ENCODE measurements at regions not wholly inside any gene's neighbourhood (a gene's known extent, or its start where the extent isn't known, plus 50 kb on each side); places are given as distances from the start of the nearest gene placed in this dataset.

DNA sequence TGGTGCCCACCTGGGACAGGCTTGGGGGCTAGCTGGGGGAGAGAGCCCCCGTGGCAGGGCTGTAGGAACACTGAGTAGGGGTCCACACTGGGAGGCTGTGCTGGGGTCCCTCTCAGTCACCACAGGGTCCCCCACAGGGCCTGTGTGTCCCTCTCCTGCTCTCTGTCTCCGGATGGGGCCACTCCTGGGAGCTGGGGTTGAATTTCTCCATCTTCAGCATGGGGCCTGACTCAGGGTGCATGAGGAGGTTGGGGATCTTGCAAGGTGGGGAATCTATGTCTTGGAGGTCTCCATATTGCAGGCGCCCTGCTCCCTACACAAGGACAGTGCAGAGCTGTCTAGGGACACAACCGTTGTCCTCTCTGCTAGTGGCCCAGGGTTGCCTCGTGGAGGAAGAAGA lies 78.7 kb upstream of the HDAC4 start:
- no peak for DNase-seq (ENCODE audit: low read depth)

DNA sequence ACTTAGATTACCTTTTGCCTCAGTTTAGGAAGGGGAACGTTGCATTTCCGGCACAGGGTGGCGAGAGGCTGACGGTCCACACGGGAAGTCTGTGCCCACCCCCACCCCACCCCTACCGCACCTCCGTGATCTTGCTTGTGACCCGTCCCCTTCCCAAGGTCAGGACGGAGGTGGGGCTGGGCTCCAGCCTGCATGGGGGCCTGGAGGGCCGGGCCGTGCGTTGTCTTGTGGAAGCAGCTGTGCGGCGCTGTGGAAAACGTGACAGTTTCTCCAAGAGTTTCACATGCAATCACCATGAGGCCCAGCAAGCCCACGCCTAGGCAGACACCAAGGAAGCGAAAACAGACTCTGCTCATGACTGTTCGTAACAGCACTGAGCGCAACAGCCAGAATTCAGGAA lies 76.8 kb upstream of the HDAC4 start:
- DNase-seq (ENCODE audit: low read depth) = no peak

DNA sequence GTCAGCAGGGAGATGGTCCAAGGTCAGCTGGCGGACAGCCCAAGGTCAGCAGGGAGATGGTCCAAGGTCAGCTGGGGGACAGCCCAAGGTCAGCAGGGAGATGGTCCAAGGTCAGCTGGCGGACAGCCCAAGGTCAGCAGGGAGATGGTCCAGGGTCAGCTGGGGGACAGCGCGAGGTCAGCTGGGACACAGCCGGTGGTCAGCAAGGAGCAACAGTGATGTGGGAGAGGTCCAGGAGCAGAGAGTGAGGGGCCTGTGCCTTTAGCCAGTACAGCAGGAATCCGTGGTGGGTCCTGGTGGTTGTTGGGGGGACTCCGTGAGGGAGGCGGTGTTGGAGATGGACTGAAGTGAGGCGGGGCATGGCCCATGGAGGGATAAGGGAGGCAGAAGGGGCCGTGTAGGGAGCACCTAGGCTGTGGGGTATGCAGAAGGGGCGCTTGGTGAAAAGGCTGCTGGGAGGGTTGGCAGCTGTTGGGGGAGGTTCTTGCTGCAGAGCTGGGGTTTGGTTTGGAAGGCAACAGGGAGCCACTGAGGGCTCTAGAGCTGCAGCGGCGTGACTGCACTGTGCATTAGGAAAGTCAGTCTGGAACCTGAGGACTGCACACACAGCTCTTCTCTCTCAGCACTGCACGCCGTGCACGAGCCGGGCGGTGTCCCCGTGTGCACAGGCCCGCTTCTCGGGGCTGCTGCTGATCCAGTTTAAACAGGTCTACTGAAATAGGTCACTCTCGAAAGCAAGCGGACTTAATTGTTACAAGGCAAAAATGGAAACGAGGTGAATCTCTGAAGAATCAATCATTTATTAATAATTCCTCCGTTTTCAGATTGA lies 76.2 kb upstream of the HDAC4 start:
- DNase-seq (ENCODE audit: low read depth) = no peak

DNA sequence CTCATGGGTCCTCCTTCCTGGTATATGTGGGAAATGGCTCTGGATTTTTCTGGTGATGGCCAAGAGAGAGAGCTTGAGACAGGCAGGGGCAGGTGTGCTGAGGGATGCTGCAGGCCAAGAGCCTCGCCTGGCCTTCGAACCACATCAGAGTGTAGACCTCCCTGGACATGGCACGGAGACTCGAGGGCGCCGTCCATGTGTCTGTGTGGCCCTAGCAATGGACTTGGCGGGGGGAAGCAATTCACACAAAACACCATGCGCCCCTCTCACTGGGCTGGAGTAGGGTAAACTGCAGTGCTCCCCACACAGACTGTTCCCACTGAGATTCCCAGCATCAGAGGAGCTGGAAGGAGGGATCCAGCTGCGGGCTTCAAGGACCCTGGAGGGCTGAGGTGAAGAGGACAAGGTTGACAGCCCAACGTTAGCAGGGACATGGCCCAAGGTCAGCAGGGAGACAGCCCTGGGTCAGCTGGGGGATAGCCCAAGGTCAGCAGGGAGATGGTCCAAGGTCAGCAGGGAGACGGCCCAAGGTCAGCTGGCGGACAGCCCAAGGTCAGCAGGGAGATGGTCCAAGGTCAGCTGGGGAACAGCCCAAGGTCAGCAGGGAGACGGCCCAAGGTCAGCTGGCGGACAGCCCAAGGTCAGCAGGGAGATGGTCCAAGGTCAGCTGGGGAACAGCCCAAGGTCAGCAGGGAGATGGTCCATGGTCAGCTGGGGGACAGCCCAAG lies 75.4 kb upstream of the HDAC4 start:
- DNase-seq (ENCODE audit: low read depth) = no peak

DNA sequence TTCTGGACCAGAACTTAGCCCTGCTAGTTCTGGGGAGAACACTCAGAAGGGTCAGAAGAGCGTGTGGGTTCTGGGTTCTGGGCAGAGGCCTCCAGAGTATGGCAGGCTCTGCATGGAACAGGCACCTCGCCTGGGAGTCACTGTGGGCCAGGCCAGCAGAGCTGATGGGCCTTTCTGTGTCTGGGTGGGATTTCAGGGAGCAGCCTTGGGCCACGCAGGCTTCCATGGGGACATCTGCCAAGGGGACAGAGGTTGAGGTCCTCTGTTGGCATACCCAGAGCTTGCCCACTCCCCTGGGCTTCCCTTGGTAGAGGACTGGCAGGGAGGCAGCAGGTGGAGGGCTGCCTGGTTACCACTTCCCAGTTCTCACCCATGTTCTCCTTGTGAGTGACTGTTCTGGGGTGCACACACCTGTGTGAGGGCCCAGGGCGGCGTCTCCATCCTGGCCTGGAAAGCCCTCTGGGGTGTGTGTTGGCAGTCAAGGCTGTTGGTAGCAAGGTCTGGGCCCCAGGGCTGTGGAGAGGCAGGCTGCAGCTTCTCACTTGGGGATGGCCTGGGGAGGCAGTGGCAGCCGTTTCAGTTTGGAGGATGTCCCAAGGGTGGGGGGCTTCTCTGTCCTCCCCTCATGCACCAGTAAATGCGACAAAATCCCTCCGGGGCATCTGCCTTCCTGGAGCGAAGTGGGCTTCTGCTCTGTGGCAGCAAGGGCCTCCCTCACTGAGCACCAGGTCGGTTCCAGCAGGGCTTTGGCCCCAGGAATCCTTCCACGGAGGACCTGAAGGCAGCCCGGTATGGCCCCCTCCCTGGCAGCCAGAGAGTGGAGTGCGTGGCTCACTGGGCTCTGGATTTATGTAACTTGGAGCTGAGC lies 74.6 kb upstream of the HDAC4 start:
- no peak for DNase-seq (ENCODE audit: low read depth)

DNA sequence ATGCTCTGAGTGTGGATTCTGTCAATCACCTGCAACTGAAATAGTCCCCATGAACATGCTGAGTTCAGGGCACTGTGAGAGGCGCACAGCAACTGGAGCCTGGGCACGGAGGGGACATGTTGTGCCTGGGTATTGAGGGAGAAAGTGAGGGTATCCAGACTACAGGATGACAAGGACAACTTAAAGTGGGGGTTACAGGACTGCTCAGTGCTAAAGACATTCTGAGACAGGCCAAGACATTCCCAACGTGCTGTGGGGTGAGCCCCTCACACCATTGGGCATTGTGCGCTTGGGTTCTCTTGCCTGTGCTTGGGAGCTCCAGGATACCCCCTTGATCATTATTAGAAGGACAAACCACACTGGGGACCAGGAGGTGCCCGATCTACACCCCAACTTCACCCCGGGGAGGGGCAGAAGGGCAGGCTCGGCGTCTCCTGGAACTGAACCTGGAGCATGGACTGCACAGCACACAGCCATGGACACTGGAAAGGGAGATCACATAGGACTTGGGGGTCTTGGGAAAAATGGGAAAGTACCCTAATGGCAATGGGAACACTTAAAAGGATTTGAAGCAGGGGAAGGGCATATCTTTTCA lies 72.5 kb upstream of the HDAC4 start:
- DNase-seq (ENCODE audit: low read depth) = no peak

DNA sequence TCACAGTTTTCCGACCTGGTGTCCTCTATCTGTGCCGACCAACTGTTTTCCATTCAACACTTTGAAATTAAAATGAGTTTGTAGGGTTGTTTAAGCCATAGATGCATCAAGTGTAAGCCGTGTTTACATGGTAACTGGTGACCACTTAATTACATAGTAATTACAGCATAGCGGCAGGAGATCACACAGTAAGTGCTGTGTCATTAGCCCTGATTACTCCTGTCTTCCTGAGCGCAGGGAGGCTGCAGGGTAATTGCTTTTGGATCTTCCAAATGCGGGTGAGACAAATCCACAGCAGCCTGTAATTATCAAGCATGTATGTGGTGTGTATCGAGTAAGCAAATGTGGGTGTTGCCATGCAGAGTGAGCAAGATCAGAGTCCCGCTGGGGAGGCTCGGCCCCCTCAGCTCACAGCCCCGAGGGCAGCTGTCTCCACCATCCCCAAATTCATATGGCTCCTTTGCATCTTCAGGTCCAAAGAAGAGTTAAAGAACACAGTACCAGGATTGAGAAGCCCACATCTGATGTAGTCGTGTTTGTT lies 71.5 kb upstream of the HDAC4 start:
- DNase-seq (ENCODE audit: low read depth) = no peak

DNA sequence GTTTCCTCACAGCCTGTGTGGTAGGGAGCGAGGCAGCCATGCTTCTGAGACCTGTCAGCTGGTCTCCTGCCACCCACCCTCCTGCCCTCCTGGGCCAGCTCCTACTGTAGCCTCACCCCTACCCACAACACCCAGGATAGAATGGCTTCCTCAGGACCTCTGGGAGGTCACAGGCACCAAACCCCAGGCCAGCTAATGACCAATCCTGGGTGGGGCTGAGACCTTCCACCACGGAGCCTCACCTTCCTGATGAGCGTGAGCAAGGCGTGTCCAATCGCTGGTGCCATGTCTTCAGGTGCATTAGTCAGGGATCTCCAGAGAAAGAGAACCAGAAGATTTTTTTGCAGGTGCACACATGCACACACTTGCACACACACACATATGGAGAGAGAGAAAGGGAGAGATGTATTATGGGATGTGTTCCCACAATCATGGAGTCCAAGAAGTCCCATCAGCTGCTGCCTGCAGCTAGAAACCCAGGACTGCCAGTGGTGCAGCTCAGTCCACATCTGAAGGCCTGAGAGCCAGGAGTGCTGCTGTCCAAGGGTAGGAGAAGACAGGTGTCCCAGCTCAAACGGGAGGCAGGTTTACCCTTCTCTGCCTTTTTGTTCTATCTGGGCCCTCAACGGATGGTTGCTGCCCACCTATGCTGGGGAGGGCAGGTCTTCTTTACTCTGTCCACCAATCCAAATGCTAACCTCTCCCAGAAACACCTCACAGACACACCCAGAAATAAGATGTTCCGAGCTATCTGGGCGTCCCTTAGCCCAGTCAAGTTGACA lies 70.4 kb upstream of the HDAC4 start:
- DNase-seq (ENCODE audit: low read depth) = no peak

DNA sequence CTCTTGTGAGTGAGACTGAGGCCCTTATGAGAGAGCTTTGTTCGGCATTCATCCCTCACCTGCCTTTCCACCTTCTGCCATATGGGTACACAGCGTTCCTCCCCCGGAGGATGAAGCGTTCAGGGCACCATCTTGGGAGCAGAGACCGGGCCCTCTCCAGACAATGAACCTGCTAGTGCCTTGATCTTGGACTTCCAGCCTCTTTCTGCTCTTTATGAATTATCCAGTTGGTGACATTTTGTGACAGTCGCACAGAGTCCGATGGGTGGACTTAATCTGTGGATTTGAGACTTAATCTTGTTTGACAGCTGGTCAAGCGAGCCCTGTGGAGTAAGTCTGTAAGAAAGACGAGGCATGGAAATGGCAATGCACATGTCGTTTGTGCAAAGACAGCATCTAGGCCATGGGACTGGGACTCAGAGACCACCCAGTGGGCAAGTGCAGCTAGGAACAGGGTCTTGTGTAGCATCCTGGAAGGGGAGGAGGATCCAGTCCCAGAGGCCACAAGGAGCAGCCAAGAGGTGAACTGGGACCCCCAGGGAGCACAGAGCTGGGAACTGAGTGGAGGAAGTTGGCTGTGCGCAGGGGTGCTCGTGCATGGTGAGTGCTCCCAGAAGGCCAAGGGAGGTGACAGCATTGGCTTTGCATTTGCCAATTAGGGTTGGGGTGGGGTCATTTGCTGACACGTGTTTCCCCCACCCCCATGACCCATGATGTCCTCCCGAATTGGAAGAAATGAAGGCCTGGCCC lies 69.5 kb upstream of the HDAC4 start:
- no peak for DNase-seq (ENCODE audit: low read depth)

DNA sequence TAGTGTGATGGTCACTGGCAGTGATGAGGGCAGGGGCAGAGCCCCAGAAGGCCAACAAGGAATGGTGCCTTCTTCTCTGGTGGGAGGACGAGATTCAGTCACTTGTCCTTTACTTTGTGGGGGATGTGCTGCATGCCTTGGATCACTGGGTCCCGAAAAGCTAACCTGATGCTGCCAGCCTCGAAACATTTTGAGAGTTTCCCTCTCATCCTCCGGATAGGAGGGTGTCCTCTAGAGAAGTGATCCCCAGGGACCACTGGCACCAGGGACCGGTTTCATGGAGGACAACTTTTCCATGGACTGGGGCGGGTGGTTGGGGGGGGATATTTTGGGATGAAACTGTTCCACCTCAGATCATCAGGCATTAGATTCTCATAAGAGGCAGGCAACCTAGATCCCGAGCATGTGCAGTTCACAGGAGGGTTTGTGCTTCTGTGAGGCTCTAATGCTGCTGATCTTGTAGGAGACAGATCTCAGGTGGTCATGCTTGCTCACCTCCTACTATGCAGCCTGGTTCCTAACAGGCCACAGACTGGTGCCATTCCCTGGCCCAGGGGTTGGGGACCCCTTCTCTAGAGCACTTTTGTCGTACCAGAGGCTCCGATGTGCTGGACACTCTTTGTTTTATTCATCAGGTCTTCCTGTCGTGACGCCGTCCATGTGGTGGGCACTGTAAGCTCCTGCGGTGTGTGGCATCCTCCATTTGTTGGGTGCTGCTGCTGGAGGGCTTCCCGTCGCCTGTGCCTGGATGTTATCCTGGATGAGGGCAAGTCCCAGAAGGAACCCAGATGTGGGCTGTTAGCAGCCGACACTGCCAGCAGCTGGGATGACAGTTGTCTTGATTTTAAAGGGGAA lies 68.5 kb upstream of the HDAC4 start:
- no peak for DNase-seq (ENCODE audit: low read depth)

DNA sequence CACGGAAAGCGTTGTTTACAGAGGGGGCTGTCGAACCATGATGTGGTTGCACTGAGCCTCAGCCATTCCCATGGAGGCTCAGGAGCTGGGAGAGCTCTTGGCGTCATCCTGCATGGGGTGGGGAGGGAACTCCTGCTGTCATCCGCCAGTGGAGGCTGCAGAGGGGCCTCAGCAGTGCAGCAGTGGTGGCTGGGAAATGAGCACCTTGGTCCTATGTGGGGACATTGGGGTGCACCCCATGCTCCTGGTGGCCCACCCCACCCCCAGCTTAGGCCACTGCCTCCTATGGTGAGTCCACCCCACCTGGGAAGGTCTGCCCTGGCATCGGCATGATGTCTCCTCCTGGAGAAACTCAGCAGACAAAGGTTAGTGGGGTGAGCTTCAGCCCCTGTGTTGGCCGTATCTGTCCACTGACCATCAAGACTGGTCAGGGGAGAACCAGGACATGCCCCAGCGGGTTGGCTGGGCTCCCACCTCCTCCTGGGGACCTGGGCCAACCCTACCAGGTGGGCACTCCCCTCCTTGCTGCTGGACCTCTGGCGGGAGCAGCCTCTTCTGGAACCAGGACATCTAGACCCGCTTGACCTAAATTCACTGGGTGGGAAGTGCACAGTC lies 67.8 kb upstream of the HDAC4 start:
- no peak for DNase-seq (ENCODE audit: low read depth)

DNA sequence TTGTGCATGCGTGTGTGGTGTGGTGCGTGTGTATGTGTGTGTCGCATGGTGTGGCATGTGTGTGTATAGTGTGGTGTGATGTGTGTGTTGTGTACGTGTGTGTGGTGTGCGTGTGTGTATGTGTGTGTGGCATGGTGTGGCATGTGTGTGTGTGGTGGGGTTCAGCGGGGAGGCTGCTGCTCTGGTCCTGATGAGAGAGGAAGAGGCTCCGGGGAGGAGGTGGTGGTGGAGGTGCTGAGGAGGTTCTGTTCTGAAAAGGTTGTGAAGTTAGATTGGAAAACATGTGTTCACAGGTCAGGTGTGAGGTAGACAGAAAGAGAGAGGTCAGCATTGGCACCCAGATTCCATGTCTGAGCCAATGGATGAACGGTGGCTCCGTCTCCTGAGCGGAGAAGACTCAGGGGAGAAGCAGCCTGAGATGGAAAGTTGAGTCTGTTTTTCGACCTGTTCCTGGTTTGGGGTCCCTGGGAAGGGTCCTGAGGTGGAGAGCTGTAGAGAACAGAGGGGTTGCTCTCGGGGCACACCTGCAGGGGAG lies 67.2 kb upstream of the HDAC4 start:
- no peak for DNase-seq (ENCODE audit: low read depth)

DNA sequence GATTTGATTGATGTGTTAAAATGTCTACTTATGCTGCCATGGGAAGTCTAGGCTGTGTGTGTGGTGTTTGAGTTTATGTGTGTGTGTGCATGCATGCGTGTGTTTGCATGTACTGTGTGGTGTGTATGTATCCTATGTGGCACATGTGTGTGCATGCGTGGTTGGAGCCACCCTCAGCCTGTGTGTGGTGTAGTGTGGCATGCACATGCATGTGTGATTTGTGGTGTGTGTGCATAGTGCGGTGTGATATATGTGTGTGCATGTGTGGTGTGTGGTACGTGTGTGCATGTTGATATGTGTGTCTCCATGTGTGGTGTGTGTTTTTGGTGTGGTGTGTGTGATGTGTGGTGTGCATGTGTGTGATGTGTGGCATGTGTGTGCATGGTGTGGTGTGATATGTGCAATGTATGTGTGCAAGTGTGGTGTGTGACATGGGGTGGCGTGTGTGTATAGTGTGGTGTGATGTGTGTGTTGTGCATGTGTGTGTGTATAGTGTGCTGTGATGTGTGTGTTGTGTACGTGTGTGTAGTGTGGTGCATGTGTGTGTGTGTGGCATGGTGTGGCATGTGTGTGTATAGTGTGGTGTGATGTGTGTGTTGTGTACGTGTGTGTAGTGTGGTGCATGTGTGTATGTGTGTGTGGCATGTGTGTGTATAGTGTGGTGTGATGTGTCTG lies 66.6 kb upstream of the HDAC4 start:
- no peak for DNase-seq (ENCODE audit: low read depth)

DNA sequence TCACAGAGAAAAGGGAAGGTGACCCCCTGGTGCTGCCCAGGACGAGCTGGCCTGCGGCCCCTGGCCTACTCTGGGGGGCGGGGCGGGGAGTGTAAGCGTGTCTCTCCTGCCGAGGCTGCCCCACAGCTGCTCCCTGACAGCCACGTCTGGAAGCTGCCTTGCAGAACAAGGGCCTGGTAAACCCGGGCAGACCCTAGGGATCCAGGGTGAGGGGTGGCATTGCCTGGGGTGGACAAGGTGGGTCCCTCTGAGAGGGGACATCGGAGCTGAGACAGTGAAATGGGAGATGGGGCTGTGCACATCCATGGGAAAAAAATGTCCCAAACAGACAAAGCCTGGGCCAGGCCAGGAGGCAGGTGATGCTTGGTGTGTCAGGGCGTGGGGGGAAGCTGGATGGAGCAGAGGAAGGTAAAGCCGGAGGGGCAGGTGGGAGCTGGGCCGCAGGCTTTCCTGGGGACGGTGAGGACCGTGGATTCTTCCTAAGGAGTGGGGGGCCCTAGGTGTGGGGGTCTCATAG lies 66.0 kb upstream of the HDAC4 start:
- DNase-seq (ENCODE audit: low read depth) = no peak

DNA sequence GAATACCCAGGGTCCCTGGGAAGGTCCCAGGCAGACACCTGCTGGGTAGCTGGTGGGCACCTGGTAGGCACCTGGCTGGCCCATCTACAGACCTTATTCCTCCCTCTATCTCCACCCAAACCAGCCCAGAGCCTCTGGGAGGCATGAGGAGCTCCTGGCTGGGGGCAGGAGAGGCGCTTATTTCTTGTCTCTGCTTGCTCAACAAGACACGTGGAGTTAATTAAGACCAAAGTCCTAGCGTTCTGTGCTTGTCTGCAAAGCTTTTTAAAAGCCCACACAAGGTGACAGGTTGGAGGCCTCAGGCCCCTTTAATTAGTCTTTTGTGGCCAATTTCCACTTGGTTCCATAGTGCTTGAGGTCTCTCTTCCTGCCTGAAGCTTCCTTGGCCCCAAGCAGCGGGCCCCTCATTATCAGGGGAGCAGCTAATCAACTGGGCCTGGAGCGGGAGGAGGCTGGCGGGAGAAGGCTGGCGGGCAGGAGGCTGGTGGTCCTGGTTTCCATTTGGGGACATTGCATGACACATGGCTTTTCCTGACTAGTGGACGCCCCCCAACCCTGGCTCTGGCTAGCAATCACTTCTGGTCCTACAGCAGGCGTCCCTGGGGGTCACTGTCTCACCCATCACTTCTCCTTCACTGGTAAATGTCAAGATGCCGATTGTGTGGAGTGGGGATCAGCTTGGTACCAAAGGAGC lies 65.4 kb upstream of the HDAC4 start:
- no peak for DNase-seq (ENCODE audit: low read depth)

Data from myocyte (in vitro differentiated cells).